ENCODE measurements at regions not wholly inside any gene's neighbourhood (a gene's known extent, or its start where the extent isn't known, plus 50 kb on each side); places are given as distances from the start of the nearest gene placed in this dataset.
"Not testable (repeated sequence)": the region's sequence is repeated elsewhere in the genome, so short reads cannot be mapped to it uniquely, and the experiment has no call there.

DNA sequence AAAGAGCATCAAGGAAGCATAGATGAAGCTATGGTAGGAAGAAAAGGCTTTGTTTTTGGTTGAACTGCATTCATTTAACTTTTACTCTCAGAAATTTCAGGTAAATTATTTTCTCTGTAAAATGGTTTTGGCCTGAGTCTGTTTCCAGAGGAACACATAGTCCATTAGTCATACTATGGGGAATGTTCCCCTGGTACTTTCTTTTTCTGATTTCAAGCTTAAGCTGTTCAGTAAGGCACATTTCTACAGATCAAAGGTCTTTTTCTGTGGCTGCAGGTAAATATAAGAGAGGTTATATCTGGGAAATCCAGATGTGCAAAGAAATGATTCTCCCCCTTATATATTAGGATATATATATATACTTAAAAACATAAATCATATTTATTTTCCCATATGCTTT lies 1744.4 kb upstream of the ADGRL3 start:
- FAIRE-seq (no peak), DNase-seq (ENCODE audit: low spot score in 2 of 2) (no peak)

DNA sequence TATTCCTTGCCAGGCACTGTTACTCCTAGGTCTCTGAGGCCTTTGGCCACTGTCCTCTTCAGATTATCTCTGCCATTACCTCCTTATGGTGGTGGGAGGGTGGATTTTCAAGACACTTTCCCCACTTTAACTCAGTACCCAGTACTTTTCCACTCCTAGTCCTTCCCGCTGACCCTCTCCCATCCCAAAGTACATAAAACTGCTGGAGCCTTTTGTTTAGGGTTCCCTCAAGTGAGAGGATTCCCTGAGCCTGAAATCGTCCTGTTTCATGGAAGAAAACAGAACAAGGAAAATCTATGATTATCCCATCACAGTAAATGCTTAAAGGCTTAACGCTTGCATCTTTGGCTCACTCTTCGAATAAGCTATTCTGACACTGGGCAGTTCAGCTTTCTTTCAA lies 1742.5 kb upstream of the ADGRL3 start:
- DNase-seq (ENCODE audit: low spot score in 2 of 2), result no peak
- FAIRE-seq, result no peak

DNA sequence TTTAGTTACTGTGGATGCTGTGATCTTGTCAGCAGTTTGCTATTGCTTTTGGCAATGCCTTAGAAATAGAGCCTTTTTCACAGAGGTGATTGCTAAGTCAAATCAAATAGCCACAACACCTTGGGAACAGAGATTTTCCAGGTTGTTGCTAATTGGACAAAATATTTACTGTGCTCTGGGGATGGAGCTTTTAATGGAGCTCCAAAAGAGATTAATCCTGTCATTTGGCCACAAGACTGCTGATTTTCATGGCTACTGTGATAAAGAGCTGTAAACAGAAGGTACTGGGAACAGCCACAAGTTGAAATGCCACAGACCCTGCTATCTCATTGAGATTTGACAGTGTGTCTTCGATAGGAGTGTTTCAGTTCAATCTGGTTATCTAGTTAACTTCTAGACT lies 1715.2 kb upstream of the ADGRL3 start:
- DNase-seq (ENCODE audit: low spot score in 2 of 2) (no peak), FAIRE-seq (no peak)

DNA sequence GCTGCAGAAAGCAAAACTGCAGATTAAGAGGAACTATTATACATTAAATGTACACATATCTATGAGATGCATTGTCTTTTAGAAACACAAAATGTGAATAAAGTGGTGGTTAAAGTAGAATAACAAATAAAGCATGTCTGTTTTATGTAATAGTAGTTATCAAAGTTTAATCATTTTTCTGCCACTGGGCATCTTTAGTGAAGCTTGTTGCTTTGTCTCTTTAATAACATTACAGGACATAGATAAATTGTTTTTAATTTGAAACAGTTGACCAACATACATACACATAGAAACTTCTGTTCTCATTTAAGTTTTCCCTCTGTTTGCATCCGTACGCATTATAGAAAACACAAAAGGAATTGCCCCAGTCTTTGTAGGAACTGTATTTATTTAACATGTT lies 1700.0 kb upstream of the ADGRL3 start:
- FAIRE-seq, result no peak
- no peak for DNase-seq (ENCODE audit: low spot score in 2 of 2)

DNA sequence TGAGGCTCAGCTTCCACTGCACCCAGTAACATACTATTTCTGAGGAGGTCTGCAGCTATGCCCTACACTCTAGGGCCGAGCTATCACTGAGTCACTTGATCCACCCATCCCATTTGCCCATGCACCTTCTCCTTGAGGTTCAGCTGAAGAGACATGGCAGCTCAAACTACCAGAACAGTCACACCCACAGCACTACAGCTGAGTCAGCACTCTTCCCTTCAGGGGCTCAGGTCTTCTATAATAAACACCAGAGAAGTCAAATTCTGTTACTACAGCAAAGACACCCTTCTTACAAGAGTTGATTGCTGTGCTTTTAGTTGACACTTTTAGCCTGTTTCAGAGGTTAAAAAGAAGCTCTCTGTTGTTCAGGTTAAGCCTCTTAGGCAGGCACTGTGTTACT lies 1696.4 kb upstream of the ADGRL3 start:
- FAIRE-seq (no peak), DNase-seq (ENCODE audit: low spot score in 2 of 2) (no peak)

DNA sequence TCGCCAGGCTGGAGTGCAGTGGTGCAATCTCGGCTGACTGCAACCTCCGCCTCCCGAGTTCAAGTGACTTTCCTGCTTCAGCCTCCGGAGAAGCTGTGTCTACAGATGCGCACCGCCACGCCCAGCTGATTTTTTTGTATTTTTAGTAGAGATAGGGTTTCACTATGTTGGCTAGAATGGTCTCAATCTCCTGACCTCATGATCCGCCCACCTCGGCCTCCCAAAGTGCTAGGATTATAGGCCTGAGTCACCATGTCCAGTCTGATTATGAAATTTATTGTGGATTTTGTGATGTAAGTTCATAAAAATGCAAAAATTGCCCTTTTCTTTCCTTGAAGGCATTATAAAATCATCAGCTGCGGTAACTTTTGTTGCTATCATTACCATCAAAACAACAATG lies 1688.3 kb upstream of the ADGRL3 start:
- not testable (repeated sequence) for FAIRE-seq; DNase-seq (ENCODE audit: low spot score in 2 of 2)

DNA sequence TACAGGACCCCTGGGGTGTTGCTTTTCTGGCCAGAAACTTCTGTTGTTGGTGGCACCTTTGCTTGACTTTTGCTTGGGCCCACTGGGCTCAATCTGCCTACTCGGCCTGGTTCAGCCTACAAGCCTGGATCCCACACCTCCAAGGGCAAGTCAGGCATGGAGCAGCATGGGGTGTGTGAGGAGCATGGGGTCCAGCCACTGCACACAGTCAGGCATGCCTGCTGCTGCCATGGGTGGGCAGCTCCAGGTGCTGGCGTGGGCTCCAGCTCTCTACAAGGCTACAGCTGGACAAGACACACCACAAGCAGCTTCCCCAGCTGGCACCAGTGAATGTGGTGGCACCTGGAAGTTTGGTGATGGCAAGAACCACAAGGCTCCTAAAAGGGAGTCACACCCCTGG lies 1683.1 kb upstream of the ADGRL3 start:
- DNase-seq (ENCODE audit: low spot score in 2 of 2), result no peak
- FAIRE-seq, result no peak

DNA sequence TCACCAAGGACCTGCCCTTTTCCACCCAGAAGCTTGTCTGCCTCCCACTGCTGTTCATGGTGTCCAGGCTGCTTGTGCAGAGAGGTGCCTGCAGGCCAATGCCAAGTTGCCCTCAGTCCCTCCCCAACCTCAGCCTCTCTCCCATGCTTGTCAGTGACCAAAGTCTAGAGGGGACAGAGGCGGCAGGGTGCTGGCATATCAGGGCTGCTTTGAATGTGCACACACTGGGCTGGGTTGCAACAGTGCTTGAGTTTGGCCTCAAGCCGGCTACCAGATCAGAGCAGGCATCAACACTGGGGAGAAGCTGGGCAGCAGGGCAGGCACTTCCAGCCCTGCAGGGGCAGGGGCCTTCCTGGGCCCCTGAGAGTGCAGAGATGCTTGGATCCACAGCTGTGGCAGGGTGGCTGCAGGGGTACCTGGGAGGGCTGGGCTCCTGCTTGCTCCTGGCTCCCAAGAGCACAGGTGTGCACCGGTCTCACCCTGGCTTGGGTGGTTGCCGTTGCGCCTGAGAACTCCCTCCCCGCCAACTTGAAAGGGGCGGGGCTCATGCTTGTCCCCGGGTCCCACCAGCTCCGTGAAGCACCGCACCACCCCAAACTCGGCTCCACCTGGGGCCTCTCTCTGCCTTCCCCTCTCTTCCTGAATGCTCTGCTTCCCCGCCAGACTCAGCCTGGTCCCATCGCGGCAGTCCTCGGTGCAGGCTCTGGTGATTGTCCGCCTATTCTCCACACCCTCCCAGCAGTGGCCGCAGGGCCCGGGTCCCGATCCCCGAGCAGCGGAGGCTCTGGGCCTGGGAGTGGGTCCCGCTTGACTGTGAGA lies 1681.9 kb upstream of the ADGRL3 start:
- DNase-seq (ENCODE audit: low spot score in 2 of 2) (no peak), FAIRE-seq (no peak)

DNA sequence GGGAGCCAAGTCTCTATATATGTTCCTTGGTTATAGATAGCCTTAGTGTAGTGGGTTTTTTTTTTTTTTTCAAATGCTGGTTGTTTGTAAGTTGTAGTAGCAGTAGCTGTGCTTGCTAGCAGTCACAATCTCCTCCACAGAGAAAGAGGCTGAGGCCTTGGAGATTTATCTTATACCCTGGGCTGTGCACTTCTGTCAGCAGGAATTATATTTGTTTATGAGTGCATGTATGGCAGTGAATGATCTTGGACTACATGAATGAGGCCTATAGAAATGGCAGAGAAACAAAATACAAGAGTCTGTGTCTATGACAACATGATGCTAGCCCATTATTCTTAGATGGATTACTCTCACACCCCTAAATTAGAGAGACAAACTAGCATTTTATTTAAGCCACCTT lies 1674.2 kb upstream of the ADGRL3 start:
- DNase-seq (ENCODE audit: low spot score in 2 of 2) (no peak), FAIRE-seq (no peak)

DNA sequence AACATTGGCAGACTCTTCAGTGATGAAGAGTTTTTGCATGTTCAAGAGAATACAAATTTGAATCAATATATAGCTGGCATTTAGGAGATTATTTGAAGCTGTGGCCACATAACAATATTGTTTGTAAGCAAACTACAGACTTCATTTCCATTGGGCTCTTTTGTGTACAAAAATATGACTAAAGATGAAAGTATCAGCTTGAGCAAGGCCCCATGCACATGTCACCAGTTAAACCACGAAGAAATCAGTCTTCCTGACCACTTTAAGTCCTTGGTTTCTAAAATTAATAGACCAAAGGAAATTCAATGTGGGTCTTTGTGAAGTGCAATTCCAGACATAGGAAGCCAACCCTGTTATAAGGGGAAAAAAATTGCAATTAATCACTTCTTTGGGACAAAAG lies 1664.6 kb upstream of the ADGRL3 start:
- no peak for DNase-seq (ENCODE audit: low spot score in 2 of 2)
- FAIRE-seq, result no peak

DNA sequence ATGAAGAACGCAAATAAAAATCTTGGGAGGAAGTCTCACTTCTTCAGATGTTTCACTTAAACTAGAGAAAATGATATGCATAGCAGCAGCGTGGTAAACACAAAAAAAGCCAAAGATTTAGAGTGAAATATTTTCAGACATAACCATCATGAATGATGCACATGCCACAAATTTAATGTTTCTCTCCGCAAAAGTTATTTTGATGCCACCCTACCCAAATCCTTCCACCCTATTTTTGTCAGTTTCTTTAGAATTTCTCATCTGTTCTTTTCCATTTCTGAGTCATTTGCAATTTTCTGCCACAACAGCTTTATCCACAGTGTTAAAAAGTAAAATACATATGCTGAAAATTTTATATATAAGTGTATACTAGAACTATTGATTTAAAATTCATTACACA lies 1663.7 kb upstream of the ADGRL3 start:
- no peak for DNase-seq (ENCODE audit: low spot score in 2 of 2)
- FAIRE-seq, result no peak

DNA sequence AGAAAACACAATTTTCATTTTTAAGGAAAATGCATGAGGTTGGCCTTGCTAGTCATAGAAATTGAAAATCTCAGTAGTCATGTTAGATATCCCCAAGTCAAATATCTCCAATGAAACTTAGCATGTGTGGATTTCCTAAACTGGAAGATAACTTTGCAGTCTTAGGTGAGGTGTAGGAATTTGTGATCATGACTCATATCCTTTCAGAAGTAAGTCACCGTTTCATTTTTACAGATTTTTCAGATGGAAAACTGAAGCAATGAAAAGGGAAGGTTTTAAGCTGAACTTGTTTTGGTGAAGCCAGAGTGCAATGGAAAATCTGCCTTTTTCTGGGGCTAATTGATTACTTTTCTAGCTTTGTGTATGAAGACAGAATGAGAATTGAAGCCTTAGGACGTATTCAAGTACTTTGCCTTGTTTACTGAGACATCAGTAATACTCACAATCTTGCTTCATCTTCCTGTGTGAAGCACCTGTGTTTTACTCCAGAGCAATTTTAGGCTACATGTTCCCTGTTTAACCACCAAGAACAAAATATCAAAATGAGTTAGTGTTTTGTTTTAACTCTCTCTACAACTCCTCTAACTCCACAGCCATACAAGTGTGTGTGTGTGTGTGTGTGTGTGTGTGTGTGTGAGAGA lies 1662.8 kb upstream of the ADGRL3 start:
- FAIRE-seq (no peak), DNase-seq (ENCODE audit: low spot score in 2 of 2) (no peak)

DNA sequence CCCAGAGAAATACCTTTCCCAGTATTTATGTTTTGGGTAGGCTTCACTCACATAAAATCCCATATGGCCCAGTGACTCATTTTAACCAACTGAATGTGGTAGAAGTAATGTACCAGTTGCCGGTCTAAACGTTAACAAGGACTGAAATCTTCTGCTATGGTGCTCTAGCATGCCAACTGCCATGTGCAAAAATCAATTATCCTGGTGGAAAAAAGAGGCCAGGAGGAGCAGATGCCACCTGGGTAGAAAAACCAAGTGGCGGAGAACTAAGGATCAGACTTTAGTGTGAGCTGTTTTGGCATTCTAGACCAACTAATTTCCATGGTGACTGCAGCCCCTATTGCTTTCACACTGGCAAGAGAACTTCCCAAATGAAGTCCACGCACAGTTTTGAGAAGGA lies 1660.7 kb upstream of the ADGRL3 start:
- FAIRE-seq (no peak), DNase-seq (ENCODE audit: low spot score in 2 of 2) (no peak)

DNA sequence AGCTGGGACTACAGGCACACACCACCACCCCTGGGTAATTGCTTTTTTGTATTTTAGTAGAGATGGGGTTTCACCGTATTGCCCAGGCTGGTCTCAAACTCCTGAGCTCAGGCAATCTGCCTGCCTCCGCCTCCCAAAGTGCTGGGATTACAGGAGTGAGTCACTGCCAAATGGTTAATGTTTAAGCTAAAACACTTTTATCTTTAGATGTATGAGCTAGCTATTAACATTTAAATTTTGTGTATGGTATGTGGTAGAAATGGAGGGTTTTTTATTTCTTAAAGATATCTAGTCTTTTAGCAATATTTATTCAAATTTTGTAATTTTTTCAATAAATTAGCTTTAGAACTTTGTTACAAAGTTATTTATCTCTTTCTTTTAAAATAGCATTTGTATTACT lies 1659.8 kb upstream of the ADGRL3 start:
- FAIRE-seq (no peak), DNase-seq (ENCODE audit: low spot score in 2 of 2) (no peak)

DNA sequence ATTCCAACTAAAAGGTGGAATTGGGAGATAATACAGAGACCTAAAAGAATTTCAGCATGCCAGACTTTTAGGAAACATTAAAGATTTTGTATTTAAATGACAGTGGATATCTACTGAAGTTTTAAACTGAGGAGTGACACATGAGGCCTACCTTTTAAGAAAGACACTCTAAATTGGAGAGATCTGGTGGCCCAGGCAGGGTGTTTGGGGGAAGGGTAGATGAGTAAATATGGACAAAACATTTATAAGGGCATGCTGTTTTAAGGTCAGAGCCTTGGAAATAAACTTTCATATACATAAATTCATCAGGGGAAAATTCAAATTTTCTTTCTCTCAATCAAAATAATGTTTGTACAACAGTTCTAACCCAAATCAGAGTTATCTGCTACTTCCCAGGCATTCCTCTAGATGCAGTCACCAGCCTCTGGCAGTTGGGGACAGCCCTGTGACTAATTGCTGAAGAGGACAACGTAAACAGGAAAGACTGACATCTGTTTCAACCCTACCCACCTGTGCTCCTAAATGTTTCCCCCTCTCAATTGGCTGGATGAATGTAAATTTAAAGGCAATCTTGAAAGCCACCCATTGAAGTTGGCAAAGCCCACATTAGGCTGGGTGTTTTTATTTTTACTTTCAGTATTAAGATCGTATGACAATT lies 1646.9 kb upstream of the ADGRL3 start:
- DNase-seq (ENCODE audit: low spot score in 2 of 2), result no peak
- FAIRE-seq, result no peak

DNA sequence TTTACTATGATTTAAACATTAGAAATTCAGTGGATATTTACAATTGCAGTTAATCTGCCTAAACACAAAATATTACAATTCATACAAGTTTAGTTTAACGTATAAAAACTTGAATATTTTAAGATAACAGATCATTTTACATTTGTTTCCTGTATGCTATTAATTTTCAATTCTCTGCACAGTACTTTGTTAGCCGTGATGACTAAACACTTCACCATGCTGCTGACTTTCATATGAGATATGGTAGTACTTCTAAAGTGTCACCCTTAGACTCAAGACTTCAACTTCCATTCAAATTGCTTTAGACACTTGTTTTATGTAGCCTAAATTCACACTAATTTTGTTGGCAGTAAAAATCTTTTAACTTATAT lies 1646.4 kb upstream of the ADGRL3 start:
- FAIRE-seq (no peak), DNase-seq (ENCODE audit: low spot score in 2 of 2) (no peak)

DNA sequence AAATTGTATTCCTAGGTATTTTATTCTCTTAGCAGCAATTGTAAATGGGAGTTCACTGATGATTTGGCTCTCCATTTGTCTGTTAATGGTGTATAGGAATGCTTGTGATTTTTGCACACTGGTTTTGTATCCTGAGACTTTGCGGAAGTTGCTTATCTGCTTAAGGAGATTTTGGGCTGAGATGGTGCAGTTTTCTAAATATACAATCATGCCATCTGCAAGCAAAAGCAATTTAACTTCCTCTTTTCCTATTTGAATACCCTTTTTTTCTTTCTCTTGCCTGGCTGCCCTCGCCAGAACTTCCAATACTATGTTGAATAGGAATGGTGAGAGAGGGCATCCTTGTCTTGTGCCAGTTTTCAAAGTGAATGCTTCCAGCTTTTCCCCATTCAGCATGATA lies 1643.9 kb upstream of the ADGRL3 start:
- not testable (repeated sequence) for FAIRE-seq; DNase-seq (ENCODE audit: low spot score in 2 of 2)

DNA sequence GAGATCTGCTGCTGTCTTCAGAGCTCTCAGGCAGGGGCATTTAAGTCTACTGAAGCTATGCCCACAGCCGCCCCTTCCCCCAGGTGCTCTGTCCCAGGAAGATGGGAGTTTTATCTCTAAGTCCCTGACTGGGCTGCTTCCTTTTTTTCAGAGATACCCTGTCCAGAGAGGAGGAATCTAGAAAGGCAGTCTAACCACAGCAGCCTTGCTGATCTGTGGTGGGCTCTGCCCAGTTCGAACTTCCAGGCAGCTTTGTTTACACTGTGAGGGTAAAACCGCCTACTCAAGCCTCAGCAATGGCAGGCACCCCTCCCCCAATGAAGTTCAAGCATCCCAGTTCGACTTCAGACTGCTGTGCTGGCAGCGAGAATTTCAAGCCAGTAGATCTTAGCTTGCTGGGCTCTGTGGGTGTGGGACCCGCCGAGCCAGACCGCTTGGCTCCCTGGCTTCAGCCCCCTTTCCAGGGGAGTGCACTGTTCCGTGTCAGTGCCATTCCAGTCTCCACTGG lies 1639.9 kb upstream of the ADGRL3 start:
- not testable (repeated sequence) for DNase-seq (ENCODE audit: low spot score in 2 of 2); FAIRE-seq

DNA sequence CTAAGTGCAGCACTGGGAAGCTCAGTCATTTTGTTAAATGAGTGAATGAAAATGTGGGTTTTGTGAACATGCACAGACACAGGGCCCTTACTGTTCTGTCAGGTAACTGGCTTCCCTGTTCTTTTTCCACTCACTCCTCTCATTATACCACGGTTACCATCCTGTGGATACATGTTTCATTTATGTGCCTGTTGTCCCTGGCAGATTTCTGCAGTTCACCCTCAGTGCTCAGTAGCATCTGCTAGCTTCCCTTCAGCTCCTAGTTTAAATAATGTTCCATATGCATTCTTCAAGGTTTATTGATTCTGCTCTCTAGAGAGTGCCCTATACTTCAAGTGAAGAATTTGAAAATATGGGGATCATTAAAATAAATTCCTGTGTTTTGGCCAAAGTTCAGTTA lies 1634.3 kb upstream of the ADGRL3 start:
- FAIRE-seq (no peak), DNase-seq (ENCODE audit: low spot score in 2 of 2) (no peak)

DNA sequence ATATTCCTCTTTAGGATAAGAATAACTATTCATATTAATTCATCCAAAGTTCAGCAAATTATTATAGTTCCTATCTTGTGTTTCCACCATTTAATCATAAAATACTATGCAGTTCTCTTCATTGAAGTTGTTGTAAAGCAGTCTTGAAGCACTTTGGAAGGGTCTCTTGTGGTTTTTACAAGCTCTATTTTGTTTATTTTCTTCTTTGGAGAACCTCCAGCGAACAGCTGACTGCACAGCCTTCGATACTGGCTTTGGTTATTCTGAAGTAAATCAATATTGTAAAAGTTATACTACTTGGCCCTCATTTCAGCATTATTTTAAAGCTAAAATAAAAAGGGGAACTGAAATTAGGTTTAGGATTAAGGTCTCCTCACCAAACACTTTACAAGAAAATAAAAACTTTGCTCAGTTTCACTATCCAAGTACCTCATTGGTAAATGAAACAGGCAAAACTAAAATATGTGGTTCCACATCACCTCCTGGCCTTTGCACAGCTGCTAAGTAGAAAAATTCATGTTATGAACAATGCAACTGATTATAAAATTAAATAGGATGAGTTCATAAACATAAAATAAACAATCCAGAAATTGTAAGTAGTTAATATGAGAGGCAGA lies 1629.2 kb upstream of the ADGRL3 start:
- FAIRE-seq, result no peak
- DNase-seq (ENCODE audit: low spot score in 2 of 2), result no peak

DNA sequence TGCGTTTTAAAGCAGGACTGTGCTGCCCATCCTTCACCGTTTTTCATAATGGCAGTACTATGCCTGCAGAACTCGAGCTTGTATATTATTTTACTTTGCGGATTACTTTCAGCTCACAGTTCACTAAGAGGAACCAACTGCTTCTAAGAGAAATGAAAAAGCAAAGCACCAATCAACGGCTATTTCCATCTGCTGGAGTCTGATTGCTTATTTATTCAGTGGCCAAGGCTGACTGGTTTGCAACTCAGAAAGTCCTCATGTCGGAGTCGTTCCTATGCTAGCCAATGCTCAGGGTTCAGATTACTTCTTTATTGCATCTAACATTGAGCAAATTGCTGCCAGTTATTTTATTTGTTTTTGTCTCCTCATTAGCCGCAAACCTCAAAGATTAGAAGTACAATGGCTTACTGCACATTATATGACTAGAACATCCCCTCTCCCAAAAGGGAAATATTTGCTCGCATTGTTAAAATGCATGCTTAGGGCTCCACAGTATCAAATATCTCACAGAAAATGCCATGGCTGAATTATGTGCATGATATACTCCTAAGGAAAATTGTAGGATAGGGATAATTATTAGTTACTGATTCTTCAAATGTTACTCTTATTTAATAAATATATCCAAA lies 1628.2 kb upstream of the ADGRL3 start:
- FAIRE-seq, result no peak
- no peak for DNase-seq (ENCODE audit: low spot score in 2 of 2)
